GM10248 (cell line): ENCODE measurements at regions not wholly inside any gene's neighbourhood (a gene's known extent, or its start where the extent isn't known, plus 50 kb on each side); places are given as distances from the start of the nearest gene placed in this dataset.

Source experiments
- CTCF ChIA-PET: fragments of 300-600 bp; sonication (Branson Sonifier 250); formaldehyde crosslinking; extraction: SDS; loops from one replicate; lab custom pipeline; 2021; ENCODE audit warnings: antibody characterized with exemption; lab: Yijun Ruan, JAX
- POLR2A ChIA-PET: fragments of 350-650 bp; sonication (Branson Sonifier 250); formaldehyde crosslinking; extraction: SDS; loops from one replicate; lab custom pipeline; 2020; ENCODE audit warnings: antibody characterized with exemption; lab: Yijun Ruan, JAX
- DNase-seq: peaks from one replicate; pipeline ENCODE4 v3.0.0; 2012; ENCODE audit errors: extremely low spot score
- TF ChIP-seq, protein P1 (sequence below): IDR thresholded peaks from 2 replicates; pipeline ENCODE4 v1.5.1; 2012; ENCODE audit warnings: mild to moderate bottlenecking, low read depth; ENCODE audit errors: extremely low read depth, missing control alignments, control extremely low read depth

DNA sequence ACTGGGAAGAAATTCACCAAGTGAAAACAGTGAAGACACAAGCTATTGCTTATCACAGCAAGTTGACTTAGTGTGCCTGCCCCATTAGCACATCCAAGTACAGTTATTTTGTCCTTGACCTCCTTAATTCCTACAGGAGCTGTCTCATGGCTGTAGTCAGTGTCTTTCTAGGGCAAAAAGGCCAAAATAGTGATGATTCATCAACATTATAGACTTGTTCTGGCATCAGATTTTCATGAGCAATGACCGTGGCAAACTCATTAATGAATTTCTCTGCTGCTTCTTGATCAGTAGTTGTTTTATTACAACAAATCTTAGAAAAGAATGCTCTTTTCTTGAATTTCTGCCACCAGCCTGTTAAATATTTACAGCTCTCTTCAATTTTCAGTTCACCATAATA is 1169.3 kb upstream of the DDX18 start:
- TF ChIP-seq, protein P1, sequence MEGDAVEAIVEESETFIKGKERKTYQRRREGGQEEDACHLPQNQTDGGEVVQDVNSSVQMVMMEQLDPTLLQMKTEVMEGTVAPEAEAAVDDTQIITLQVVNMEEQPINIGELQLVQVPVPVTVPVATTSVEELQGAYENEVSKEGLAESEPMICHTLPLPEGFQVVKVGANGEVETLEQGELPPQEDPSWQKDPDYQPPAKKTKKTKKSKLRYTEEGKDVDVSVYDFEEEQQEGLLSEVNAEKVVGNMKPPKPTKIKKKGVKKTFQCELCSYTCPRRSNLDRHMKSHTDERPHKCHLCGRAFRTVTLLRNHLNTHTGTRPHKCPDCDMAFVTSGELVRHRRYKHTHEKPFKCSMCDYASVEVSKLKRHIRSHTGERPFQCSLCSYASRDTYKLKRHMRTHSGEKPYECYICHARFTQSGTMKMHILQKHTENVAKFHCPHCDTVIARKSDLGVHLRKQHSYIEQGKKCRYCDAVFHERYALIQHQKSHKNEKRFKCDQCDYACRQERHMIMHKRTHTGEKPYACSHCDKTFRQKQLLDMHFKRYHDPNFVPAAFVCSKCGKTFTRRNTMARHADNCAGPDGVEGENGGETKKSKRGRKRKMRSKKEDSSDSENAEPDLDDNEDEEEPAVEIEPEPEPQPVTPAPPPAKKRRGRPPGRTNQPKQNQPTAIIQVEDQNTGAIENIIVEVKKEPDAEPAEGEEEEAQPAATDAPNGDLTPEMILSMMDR = no peak
- CTCF ChIA-PET = no interaction called here
- POLR2A ChIA-PET = no interaction called here
- DNase-seq = no peak

DNA sequence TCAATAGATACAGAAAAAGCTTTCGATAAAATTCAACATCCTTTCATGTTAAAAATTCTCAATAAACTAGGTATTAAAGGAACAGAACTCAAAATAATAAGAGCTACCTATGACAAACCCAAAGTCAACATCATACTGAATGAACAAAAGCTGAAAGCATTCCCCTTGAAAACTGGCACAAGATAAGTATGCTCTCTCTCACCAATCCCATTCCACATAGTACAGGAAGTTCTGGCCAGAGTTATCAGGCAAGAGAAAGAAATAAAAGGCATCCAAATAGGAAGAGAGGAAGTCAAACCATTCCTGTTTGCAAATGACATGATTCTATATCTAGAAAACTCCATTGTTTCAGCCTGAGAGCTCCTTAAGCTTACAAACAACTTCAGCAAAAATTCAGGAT is 1145.8 kb upstream of the DDX18 start:
- no peak for DNase-seq
- ChIA-PET CTCF (interaction anchor here (1.6 kb wide), 1 partner anchor 10 kb away, joined by 4 read pairs; no protein-coding TSS in a partner anchor), POLR2A (no interaction called here)
- TF ChIP-seq, protein P1 = no peak

DNA sequence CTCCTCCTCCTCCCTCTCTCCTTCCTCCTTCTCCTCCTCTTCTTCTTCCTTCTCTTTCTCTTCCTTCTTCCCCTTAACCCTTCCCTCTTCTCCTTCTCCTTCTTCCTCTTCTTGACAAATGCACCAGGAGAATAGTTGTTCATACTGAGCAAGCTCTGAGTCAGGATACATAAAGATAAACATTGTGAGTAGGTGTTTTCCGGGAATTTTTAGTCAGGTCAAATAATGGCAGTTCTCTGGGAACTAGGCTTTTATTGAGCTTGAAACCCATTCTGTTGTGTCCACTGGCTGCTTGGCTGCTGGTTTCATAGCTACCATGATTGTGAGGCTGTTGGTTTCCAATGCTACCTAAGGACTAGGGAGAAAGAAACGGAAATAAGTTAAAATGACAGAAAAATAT is 1144.7 kb upstream of the DDX18 start:
- DNase-seq = no peak
- TF ChIP-seq, protein P1 = no peak
- POLR2A ChIA-PET = no interaction called here
- CTCF ChIA-PET = interaction anchor here (1.0 kb wide), 1 partner anchor 9 kb away, joined by 3 read pairs; no protein-coding TSS in a partner anchor

DNA sequence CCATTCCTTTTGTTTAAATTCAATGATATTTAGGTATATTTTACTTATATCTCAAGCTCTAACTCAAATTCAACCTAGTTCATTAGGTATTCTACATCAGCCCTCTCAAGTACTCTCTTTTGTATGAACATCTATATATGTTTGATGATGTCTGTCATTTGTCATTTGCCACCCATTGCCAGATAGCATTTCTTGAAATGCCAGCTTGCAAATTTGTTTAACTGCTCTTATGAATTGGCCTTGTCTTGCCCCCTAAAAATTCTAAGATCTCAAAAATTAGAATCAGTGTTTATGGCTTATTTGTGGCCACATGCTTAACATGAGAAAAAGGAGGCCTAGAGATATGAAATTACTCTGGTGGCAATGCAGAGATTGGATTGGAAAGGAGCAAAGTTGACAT is 1140.3 kb upstream of the DDX18 start:
- CTCF ChIA-PET = interaction anchor here (1.2 kb wide), 1 partner anchor 10 kb away, joined by 3 read pairs; no protein-coding TSS in a partner anchor
- DNase-seq = no peak
- TF ChIP-seq, protein P1 = no peak
- POLR2A ChIA-PET = no interaction called here

DNA sequence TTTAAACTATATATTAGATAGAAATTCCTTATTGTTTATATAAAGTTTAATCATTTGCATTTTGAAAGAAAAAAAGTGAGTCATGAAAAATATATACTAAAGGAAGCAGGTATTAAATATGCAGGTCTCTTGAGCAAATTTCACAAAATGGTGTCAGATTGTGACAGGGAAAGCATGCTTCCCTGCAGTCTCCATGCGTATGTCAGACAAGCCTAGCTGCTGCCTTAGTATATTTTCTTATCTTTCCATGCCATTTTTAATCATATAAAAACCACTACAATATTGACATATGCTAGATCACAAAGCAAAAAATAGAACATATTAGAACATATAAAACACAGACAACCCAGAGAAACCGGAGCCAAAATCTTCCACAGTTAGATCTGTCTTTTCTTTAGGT is 1137.7 kb upstream of the DDX18 start:
- ChIA-PET CTCF (no interaction called here), POLR2A (no interaction called here)
- TF ChIP-seq, protein P1 = no peak
- no peak for DNase-seq

DNA sequence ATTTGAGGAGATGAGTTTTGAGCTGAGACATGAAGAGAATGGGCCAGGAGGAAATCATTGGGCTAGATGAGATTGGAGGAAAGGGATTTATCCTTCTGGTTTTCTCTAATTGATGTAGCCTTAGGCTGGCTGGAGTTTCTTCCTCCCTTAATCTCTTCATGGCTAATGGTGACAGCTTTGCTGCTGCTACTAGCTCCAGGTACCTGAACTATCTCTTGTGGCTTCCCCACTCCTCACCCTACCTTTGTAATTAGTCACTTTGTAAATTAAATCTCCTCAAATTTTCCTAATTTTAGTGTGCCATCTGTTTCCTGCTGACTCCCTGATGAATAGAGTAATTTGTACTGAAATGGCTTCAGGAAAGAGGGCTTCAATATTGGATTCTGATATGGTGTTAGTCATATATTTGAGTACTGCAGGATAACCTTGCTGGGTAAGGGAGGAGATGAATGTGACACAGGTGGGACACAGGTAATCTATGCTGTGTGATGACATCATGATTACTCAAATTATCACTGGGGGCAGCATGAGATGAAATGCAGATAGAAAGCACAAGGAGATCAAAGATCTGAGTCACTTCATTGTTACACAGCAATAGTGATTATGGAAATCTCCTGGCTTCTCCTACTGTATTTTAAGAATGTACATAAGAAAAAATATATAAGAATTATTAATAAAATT is 1134.1 kb upstream of the DDX18 start:
- CTCF ChIA-PET = no interaction called here
- TF ChIP-seq, protein P1 = no peak
- POLR2A ChIA-PET = no interaction called here
- DNase-seq = no peak
